NCI-H2081 treated with DMSO at 0.1 percent for 48 hours (cell line): ENCODE measurements at regions not wholly inside any gene's neighbourhood (a gene's known extent, or its start where the extent isn't known, plus 50 kb on each side); places are given as distances from the start of the nearest gene placed in this dataset.
"Not testable (repeated sequence)": the region's sequence is repeated elsewhere in the genome, so short reads cannot be mapped to it uniquely, and the experiment has no call there.

ENCODE experiments used
- DNase-seq: peaks from one replicate; lab custom pipeline; 2025; lab: John Stamatoyannopoulos, UW

DNA sequence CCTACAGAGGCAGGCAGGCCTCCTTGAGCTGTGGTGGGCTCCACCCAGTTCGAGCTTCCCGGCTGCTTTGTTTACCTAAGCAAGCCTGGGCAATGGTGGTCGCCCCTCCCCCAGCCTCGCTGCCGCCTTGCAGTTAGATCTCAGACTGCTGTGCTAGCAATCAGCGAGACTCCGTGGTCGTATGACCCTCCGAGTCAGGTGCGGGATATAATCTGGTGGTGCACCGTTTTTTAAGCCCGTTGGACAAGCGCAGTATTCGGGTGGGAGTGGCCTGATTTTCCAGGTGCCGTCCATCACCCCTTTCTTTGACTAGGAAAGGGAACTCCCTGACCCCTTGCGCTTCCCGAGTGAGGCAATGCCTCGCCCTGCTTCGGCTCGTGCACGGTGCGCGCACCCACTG is 407.6 kb downstream of the NTRK2 start:
- not testable (repeated sequence) for DNase-seq
